Neural cell (in vitro differentiated cells): ENCODE measurements at regions not wholly inside any gene's neighbourhood (a gene's known extent, or its start where the extent isn't known, plus 50 kb on each side); places are given as distances from the start of the nearest gene placed in this dataset.

Source experiments
- CTCF ChIP-seq: fragments of 450-650 bp; IDR thresholded peaks from 2 replicates; pipeline ENCODE4 v1.5.1; 2014; ENCODE audit warnings: antibody characterized with exemption, mild to moderate bottlenecking, moderate library complexity; ENCODE audit not compliant: poor library complexity, severe bottlenecking
- EZH2 ChIP-seq: fragments of 200-600, 300-800 bp; shearing (Covaris generic), sonication (generic); IDR thresholded peaks from 2 replicates; pipeline ENCODE4 v1.6.1; 2014; ENCODE audit warnings: antibody characterized with exemption, low read length, borderline replicate concordance, mild to moderate bottlenecking; ENCODE audit not compliant: insufficient read depth, poor library complexity, severe bottlenecking
- POLR2AphosphoS5 ChIP-seq: IDR thresholded peaks from 2 replicates; pipeline ENCODE4 v1.6.1; 2012
- TAF1 ChIP-seq: IDR thresholded peaks from 2 replicates; pipeline ENCODE4 v1.6.1; 2012; ENCODE audit warnings: low read depth

GRCh38 chr22:47674600-47674999 is 912.1 kb downstream of the TBC1D22A start:
- no peak for TF ChIP-seq EZH2
- no peak for TF ChIP-seq CTCF
- no peak for TF ChIP-seq TAF1
- TF ChIP-seq POLR2AphosphoS5: no peak
